GM21528 (cell line): ENCODE measurements at regions not wholly inside any gene's neighbourhood (a gene's known extent, or its start where the extent isn't known, plus 50 kb on each side); places are given as distances from the start of the nearest gene placed in this dataset.

Experiments
- ATAC-seq: cut with Tn5 transposase; IDR thresholded peaks from one replicate; pipeline ENCODE4 v1.9.1; 2021; ENCODE audit warnings: mild to moderate bottlenecking, moderate library complexity; ENCODE audit not compliant: unreplicated experiment, low FRiP score

DNA sequence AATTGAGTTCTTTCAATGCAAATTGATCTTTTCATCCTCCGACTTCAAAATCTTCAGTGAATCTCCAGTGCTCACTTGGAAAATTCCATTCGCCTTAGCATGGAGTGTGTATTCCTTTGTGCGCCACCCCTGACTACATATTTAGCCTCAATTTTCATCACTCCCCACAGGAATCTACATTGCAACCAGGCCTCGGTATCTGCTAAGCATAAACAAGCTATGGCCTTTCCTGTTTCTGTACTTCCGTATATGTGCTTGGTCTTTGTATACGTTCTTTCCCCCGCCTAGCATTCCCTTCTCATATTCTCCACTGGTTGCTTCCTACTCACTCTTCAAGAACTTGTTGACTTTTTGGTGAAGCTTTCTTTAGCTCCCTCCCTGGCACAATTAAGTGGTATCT, 470.8 kb downstream of the LMO4 start:
- ATAC-seq = no peak

DNA sequence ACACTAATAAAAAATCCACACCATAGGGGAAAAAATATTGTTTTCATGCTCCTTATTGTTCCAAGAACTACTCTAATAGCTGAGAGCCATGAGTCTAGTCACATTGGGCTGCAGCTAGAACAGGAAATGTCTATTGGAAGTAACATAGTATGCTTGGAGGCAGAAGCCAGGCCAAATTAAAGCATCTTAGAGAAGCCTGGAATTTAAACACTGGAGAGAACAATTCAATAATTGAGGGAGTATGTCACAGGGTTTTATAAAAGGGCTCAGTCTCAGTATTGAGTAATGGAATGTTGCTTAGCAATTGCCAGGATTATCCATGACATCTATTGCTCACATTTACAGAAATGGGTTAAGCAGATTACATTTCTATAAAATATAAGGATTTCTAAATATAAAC, 471.3 kb downstream of the LMO4 start:
- no peak for ATAC-seq

DNA sequence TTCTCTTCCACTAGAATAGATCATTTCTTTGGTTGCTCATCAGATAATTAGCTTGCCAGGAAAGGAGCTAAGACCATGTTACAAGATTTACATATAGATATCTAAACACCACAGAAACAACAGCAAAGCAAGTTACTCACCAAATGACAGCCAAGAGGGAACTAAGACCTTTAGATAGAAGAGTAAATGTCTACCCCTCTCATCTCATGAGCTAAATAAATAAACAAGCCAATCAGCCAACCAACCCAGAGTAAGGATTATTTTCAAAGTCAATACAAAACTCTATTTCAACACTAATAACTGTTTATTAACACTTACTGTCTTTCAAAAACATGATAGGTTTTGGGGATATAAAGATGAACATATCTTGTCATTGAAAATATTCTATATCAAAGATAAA, 474.7 kb downstream of the LMO4 start:
- no peak for ATAC-seq

DNA sequence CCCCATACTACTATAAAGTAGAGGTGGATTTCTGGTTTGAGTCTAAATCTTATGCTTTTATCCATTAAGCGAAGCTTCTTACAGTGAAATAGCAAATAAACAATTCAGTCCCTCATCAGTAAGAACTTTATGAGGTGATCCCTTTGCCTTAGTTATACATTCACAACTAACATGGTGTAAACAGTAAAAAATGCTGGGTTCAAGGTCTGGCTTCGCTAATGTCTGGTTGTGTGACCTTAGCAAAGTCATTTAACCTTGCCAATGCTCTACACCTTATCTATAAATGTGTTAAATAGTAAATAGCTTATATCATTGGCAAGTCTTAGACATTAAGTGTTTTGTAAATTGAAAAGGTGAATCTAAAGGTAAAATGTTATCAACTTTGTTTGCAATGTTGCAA, 475.4 kb downstream of the LMO4 start:
- ATAC-seq = no peak

DNA sequence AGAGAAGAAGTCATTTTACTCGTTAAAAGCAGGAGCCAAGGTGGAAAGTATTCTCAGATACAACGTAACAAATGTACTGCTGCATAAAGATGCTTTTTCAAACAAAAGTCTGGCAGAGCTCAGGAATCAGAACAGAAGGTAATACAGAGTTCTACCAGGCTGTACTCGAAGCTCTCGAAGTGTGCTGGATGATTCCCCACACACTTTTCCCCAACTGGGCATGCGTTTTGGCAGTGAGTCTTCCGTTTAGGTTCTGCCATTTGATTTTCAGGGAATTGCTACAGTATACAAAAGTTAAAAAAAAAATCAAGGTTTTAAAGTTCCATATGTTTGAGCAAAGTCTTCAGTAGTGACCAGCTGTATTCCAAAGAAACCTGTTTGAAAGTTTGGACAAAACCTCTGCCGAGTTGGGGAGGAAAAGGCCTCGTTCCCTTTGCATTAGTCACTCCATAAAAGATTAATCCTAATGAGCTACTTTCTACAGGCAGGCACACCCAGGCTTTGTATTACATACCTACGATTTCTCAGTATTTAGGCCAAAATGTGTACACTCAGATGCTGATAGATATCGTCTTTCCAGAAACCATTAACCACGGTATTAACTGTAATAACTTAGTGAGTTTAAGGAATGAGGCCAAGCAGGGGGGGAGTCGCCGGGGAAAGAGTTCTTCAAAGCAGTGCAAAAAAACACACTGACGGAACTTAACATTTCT, 477.1 kb downstream of the LMO4 start:
- no peak for ATAC-seq

DNA sequence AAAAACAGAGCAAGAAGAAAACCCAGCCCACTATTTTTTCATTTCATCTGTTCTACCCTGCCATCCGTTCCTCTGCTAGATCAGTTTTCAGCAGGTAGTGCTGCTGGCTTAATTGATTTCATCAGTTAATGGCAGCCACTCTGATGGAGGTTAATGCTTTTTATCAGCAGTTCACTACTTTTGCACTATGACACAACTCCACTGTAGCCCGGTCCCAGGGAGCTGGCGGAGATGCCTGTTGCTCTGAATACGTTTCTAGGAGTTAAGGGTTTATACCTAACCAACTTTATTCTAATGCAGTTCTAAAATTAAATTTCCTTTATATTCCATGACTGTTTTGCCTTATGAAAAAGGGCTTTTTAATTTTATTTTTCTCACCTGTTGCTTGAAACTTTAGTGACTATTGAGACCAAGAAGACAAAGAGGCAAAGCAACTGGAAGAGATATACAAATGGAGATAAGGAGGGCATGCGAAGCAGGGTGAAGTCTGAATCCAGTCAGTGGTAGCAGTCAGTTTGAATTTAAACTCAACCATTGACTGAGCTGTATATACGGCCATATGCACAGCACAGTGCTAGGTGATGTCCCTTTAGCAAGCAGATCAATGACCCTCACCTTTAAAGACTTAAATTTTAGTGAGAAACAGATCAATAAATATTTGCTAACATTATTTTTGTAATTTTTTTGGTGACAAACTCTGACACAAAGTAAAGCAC, 477.9 kb downstream of the LMO4 start:
- ATAC-seq = no peak

DNA sequence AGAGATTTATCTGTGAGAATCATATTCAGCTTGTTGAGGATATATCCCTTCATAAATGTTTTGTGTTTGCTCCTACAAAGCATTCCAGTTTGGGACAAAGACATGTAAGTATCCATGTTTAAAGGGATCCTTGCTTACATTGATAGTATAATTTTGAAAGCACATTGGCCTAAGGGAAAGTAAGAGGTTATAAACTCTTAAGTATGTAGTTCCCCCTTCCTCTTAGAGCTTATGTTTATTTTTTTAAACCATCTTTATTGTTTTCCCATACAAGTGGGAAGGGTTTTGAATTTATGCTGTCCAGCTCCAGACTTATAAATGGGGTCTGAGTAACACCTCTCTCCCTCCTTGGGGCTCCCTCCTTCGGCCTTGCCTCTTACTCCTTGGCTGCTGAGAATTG, 481.5 kb downstream of the LMO4 start:
- no peak for ATAC-seq

DNA sequence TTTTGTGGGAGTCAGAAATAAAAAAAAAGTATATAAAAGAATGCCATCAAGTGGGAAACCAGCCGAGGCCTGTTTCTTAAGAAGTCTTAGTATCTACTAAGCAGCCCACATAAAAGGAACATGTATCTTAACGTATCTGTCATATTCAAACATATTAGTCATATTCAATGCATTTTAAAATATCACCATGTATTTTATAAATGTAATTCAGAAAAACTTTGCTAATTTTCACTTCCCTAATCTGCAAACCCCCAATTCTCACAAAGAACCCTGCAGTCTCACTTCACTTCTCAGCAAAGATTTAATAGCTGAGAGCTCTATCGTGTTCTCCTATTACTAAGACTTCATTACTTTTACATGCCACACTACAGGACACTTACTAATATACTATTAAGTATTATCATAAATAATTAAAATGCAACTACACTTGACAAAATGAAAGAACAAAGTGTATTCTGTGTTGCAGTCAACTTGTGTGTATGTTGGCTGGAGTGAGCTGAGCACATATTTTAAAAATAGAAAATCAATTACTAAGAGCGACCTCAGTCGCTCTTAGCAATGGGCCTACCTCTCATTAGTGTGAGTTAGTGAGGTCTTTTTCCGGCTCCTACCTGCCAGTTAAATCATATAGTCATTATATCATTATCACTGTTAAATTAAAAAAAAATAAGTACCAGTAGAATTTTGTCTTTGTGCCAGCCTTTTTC, 484.3 kb downstream of the LMO4 start:
- ATAC-seq = peak; percentile 82

DNA sequence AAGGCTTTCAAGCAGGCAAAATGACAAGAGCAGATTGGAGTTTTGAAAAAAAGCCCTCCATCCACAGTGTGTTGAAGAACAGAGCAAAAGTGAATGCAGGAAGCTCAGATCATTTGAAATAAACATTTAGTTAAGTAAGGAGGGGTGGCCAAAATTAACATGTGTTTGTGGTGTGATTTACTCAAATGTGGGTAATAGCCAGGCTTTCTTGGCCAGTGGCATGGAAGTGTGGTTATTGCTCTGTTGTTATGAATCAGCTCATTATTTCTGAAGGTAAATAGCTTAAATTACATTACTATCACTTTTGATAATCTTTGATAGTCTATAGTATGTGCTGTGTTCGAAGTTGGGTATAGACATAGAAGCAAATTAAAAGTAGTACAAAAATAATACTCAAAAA, 485.9 kb downstream of the LMO4 start:
- ATAC-seq = no peak

DNA sequence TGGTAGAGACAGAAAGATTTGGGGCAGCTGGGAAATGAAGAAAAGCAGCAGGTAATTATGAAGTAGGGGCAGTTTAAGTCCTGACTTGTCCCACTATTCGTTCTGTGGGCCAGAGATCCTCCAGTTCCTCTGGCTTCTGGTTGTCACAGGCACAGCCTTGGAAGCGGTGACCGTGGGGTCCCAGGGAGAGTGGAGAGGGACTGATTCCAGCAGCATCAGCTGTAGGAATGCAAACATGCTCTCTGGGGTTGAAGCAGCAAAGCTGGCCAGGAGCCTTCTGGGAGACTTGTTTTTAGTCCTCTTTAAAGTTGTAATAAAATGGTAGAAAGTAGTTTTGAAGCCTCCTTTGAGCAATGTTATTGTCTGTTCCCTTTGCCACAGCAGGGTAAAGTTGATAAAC, 488.0 kb downstream of the LMO4 start:
- no peak for ATAC-seq

DNA sequence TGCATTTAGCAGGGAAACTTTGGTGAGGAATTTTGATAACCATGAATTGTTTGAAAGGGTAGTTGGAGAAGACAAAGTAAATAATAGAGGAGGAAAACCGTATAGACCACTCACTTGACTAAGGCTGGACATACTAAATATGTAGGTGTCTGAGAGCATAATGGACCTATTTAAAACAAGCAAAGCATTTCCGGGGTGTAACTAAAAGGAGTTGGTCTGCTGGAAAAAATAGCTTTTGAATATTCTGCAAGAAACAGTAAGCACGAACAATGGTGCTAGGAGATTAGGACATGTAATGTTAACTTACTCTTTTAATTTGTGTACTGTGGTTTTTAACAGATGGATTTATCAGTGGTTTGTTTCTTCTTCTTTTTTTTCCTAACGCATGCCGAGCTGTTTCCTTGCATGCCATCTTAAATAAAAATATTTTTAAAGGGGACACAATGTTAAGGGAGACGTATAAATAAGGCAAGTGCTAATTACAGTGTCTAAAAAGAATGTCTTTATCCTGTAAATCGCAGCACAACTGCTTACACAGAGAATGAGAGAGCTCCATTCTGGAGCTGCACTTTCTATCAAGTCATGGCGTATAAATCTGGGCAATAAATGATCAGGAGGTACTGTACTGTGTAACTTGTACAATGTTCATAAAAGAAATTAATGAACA, 492.1 kb downstream of the LMO4 start:
- ATAC-seq = no peak

DNA sequence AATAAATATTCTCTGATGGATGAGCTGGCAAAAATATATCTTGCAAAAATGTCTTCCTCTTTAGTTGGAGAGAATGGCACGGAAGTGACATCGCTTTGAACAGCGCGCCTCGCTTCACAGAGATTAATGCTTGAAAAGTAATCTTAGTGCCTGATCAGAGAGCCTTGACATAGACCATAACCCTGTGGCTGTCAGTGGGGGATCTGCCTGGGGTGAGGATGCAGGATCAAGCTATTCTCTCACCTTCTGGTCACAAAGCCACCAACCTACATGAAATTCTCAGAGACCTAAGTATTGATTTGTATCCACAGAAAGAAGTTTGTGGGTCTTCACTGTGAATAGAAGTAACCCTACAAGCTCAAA, 492.6 kb downstream of the LMO4 start:
- ATAC-seq = no peak

DNA sequence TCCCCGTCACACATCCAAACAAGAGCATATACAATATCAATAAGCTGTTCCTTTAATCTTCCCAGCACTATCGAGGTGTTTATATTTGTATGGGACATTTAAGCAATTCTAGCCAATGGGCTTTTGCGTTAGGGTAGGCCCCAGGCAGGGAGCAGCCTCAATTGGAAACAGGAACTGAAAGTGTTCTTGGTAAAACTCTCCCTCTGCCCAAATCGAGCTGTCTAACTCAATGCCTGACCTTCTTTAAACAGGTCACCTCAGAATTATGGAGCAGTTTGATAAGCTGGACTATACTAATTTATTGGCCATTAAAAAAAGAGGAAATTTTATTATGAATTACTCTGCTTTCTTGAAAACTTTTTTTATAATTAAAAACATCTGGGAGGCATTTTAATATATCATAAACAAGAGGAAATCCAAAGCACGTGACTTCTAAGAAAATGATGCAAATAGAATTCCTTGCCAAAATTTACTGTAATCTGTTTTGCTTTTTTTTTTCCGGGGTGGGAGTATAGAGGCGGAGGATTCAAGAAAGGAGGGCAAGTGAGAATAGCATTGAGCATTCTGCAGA, 498.1 kb downstream of the LMO4 start:
- peak; percentile 90 for ATAC-seq

DNA sequence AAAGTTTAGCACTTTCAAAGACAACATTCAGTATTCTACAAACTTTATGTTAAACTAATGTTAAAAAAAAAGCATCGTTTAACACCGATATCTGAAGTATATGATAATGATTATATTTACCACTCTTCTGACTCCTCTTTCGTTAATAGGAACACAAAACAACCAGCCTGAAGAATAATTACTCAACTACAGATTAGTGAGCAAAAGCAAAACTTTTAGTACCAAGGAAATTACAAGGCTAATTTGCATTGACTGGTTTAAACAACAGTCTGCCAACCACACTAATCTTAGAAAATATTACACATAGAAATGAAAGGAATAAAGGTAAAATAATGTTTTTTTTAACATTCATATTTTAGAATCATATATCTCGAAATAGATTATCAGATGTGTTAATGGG, 500.7 kb downstream of the LMO4 start:
- no peak for ATAC-seq

DNA sequence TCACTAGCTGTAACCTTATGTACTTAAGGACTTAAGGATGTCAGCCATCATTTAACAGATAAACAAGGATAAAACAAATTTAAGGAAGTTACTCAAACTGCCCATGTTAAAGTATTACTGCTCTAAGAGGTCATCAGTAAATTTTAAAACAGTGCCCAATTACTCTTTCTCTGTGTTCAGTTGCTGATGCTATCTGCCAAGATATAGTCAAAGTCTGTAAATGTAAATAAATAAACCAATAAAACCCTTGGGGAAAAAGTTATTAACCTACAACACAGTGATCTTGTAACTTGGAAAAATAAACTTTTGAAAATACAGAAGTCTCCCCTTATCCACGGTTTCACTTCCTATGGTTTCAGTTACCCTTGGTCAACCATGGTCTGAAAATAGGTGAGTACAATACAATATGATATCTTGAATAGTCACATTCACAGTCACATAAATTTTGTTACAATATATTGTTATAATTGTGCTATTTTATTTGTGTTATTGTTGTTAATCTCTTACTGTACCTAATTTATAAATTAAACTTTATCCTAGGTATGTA, 501.8 kb downstream of the LMO4 start:
- no peak for ATAC-seq

DNA sequence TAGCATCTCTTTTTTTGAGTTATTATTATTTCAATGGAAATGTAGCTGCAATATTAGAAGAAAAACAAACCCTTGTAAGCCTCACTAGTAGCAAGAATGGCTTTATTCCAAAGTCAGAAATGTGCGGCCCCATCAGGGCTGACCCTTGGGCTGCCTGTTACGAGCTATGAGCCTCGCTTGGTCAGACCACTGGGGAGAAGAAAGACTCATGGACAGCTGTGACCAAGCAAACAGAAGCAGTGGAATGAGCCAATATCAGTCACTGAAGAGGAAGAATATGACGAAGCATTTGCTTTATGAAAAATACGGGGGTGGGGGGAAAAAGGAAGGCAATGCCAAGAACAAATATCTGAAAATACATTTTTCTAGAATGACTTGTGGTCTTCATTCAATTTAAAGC, 504.5 kb downstream of the LMO4 start:
- no peak for ATAC-seq

DNA sequence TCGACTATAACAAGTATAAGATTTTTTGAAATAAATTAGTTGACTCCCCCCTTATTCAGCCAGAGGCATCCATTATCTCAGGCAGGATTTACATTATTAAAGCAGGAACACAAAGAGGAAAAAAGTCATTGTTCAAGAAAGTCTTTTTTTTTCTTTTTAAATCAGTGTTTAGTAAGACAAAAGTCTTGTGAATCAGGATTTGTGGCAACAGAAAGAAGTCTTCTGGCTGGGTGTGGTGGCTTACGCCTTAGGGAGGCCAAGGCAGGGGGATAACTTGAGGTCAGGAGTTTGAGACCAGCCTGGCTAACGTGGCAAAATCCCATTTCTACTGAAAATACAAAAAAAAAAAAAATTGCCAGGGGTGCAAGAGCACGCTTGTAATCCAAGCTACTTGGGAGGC, 505.5 kb downstream of the LMO4 start:
- ATAC-seq = no peak

DNA sequence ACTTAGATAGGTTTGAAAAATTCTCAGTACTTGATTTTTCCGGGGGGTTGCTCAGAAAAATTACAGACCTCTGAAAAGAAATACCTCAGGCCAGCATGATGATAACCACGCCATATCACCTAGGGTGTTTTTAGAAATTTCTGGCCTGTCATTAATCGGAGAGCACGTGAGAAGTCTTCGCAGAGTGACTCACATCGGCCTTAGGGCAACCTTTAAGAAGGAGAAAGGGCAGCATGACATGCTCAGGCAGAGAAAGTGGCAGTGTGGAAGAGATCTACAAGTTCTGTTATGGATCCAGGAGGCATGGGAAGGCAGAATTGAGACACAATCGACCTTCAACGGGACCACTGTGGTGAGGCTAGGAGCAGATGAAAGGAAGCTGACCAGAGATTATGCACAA, 506.3 kb downstream of the LMO4 start:
- no peak for ATAC-seq

DNA sequence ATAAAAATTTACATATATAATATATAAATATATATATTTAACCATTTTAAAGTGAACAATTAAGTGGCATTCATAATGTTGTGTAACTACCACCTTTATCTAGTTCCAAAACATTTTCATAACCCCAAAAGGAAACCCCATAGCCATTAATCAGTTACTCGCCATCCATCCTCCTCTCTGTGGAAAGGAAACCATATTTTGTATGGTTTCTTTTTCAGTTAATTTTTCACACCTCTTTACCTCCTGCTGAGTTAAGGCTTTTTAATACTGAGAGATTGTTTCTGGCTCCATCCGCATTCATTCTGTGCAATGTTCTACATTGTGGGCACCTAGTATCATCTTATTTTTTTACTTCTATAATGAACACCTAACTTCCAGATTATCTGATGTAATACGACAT, 512.1 kb downstream of the LMO4 start:
- peak; percentile 94 for ATAC-seq

DNA sequence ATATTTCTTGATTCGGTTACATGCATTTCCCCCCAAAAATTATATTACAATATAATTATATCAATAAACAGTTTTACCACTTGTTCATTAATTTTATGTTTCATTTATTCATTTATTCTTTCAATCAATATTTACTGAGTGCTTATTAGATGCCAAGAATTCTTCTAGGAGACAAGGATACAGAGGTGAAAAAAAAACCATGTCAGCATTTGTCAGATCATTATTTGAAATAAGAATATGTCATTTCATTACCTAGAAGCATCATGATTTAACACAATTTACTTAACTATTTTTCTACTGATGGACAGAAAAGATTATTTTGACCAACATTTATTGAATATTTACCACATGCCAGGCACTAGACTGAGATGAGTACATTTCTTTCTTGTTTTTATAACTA, 512.7 kb downstream of the LMO4 start:
- no peak for ATAC-seq

DNA sequence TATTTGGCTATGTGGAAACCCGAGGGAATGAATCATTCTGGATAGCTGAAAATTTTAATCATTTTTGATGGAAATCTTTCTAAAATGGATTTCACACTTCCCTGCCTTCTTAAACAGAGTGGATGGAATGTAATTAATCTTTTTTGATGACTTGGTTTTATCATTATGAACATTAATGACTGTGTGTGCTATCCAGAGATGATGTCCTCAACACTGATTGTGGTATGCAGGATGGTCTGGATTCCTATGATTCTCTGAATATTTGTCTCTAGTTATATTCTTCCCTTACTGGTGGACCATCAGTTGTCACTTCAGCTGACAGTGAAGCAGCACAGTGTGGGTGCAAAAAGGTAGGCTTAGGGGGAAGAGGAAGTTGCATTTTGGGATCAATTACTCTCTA, 513.5 kb downstream of the LMO4 start:
- no peak for ATAC-seq
